KOPT-K1 (cell line): ENCODE measurements at regions not wholly inside any gene's neighbourhood (a gene's known extent, or its start where the extent isn't known, plus 50 kb on each side); places are given as distances from the start of the nearest gene placed in this dataset.

Experiments
- H3K27ac ChIP-seq: fragments of 200-600 bp; sonication (generic); 2 replicates; pipeline ENCODE4 v1.5.1; 2016; ENCODE audit warnings: antibody characterized with exemption, mild to moderate bottlenecking, low read depth, low read length; ENCODE audit not compliant: poor library complexity, severe bottlenecking
- H3K36me3 ChIP-seq: fragments of 200-600 bp; sonication (generic); 2 replicates; pipeline ENCODE4 v1.5.1; 2017; ENCODE audit warnings: antibody characterized with exemption, mild to moderate bottlenecking, low read length, moderate library complexity; ENCODE audit not compliant: insufficient read depth
- H3K9me3 ChIP-seq: fragments of 200-600 bp; sonication (generic); 2 replicates; pipeline ENCODE4 v1.5.1; 2017; ENCODE audit warnings: antibody characterized with exemption, low read length, mild to moderate bottlenecking; ENCODE audit not compliant: insufficient read depth, poor library complexity, severe bottlenecking

GRCh38 chr6:14905201-14905600, 340.7 kb upstream of the JARID2 start:
- no peak overlapping the region for H3K27ac ChIP-seq
- H3K36me3 ChIP-seq = no peaks in the 10 kb centered on the region
- peaks cover 9% of the 10 kb centered on the region for H3K9me3 ChIP-seq

GRCh38 chr6:14906621-14907020, 339.2 kb upstream of the JARID2 start:
- peaks cover 19% of the 10 kb centered on the region for H3K9me3 ChIP-seq
- no peak overlapping the region for H3K27ac ChIP-seq
- H3K36me3 ChIP-seq = no peaks in the 10 kb centered on the region

- H3K27ac ChIP-seq = peak overlapping the region; percentile 79
Observed at GRCh38 chr6:14910692-14911547, 334.9 kb upstream of the JARID2 start.

GRCh38 chr6:14912226-14912625, 333.6 kb upstream of the JARID2 start:
- Histone ChIP-seq H3K36me3 (no peaks in the 10 kb centered on the region), H3K27ac (peak overlapping the region; percentile 79), H3K9me3 (peaks cover 20% of the 10 kb centered on the region)

More at GRCh38 chr6:14910692-14911547, 334.9 kb upstream of the JARID2 start:
- H3K9me3 ChIP-seq = peaks cover 20% of the 10 kb centered on the region
- H3K36me3 ChIP-seq = no peaks in the 10 kb centered on the region

GRCh38 chr6:14912706-14913105, 333.2 kb upstream of the JARID2 start:
- peaks cover 20% of the 10 kb centered on the region for H3K9me3 ChIP-seq
- H3K27ac ChIP-seq = no peak overlapping the region
- H3K36me3 ChIP-seq = no peaks in the 10 kb centered on the region

- H3K9me3 ChIP-seq = peaks cover 20% of the 10 kb centered on the region
Observed at GRCh38 chr6:14913931-14914330, 331.9 kb upstream of the JARID2 start.

GRCh38 chr6:14915888-14916832, 329.7 kb upstream of the JARID2 start:
- H3K9me3 ChIP-seq = peaks cover 6% of the 10 kb centered on the region
- no peaks in the 10 kb centered on the region for H3K36me3 ChIP-seq
- H3K27ac ChIP-seq = no peak overlapping the region

More at GRCh38 chr6:14913931-14914330, 331.9 kb upstream of the JARID2 start:
- H3K27ac ChIP-seq = no peak overlapping the region
- H3K36me3 ChIP-seq = no peaks in the 10 kb centered on the region

- Histone ChIP-seq H3K9me3 (no peaks in the 10 kb centered on the region), H3K36me3 (no peaks in the 10 kb centered on the region), H3K27ac (no peak overlapping the region)
Observed at GRCh38 chr6:14917109-14917910, 328.6 kb upstream of the JARID2 start.

- Histone ChIP-seq H3K27ac (no peak overlapping the region), H3K36me3 (no peaks in the 10 kb centered on the region), H3K9me3 (no peaks in the 10 kb centered on the region)
Observed at GRCh38 chr6:14918200-14918907, 327.5 kb upstream of the JARID2 start.

GRCh38 chr6:14919038-14919670, 326.7 kb upstream of the JARID2 start:
- no peaks in the 10 kb centered on the region for H3K9me3 ChIP-seq
- no peaks in the 10 kb centered on the region for H3K36me3 ChIP-seq
- H3K27ac ChIP-seq = no peak overlapping the region

- Histone ChIP-seq H3K36me3 (no peaks in the 10 kb centered on the region), H3K9me3 (no peaks in the 10 kb centered on the region)
Observed at GRCh38 chr6:14920276-14920675, 325.6 kb upstream of the JARID2 start.

GRCh38 chr6:14921170-14921569, 324.7 kb upstream of the JARID2 start:
- Histone ChIP-seq H3K27ac (no peak overlapping the region), H3K36me3 (no peaks in the 10 kb centered on the region), H3K9me3 (no peaks in the 10 kb centered on the region)

More at GRCh38 chr6:14920276-14920675, 325.6 kb upstream of the JARID2 start:
- H3K27ac ChIP-seq = no peak overlapping the region

GRCh38 chr6:14921878-14922671, 323.8 kb upstream of the JARID2 start:
- Histone ChIP-seq H3K36me3 (no peaks in the 10 kb centered on the region), H3K9me3 (no peaks in the 10 kb centered on the region), H3K27ac (no peak overlapping the region)
